Trophoblast cell (in vitro differentiated cells and primary cell): ENCODE measurements at regions not wholly inside any gene's neighbourhood (a gene's known extent, or its start where the extent isn't known, plus 50 kb on each side); places are given as distances from the start of the nearest gene placed in this dataset.

Experiments used
- DNase-seq, 2 donors: peaks; one replicate each; pipeline ENCODE4 v3.0.0-alpha.2; 2016
- H2AFZ ChIP-seq: 2 replicates; pipeline ENCODE4 v1.6.1; 2013; ENCODE audit warnings: low read length, moderate library complexity, mild to moderate bottlenecking; ENCODE audit not compliant: insufficient read depth, poor library complexity
- H2AK5ac ChIP-seq: 2 replicates; pipeline ENCODE4 v1.6.1; 2013; ENCODE audit warnings: mild to moderate bottlenecking, low read length
- H2BK120ac ChIP-seq: 2 replicates; pipeline ENCODE4 v1.6.1; 2013; ENCODE audit warnings: low read length, mild to moderate bottlenecking, moderate library complexity; ENCODE audit not compliant: insufficient read depth, poor library complexity
- H2BK12ac ChIP-seq: 2 replicates; pipeline ENCODE4 v1.6.1; 2013; ENCODE audit warnings: mild to moderate bottlenecking, low read length, moderate library complexity
- H2BK5ac ChIP-seq: 2 replicates; pipeline ENCODE4 v1.6.1; 2013; ENCODE audit warnings: low read length, low read depth, moderate library complexity, mild to moderate bottlenecking; ENCODE audit not compliant: poor library complexity
- H3K14ac ChIP-seq: 2 replicates; pipeline ENCODE4 v1.6.1; 2013; ENCODE audit warnings: mild to moderate bottlenecking, low read length
- H3K18ac ChIP-seq: 2 replicates; pipeline ENCODE4 v1.6.1; 2013; ENCODE audit warnings: mild to moderate bottlenecking, low read length
- H3K23ac ChIP-seq: 2 replicates; pipeline ENCODE4 v1.6.1; 2013; ENCODE audit warnings: low read length
- H3K27ac ChIP-seq: 2 replicates; pipeline ENCODE4 v1.5.1; 2013; ENCODE audit warnings: low read depth, mild to moderate bottlenecking, inconsistent platforms, low read length, moderate library complexity
- H3K27me3 ChIP-seq: 2 replicates; pipeline ENCODE4 v1.6.1; 2013; ENCODE audit warnings: inconsistent platforms, mild to moderate bottlenecking, low read length, moderate library complexity; ENCODE audit not compliant: insufficient read depth
- H3K36me3 ChIP-seq, 2 experiments: 1 replicate in 1 of 2; 2 replicates in 1 of 2; pipeline ENCODE4 v1.6.1; 2013; ENCODE audit warnings: low read length in 2 of 2, mild to moderate bottlenecking in 2 of 2, moderate library complexity in 1 of 2; ENCODE audit not compliant: insufficient read depth in 2 of 2, control insufficient read depth in 1 of 2
- H3K4ac ChIP-seq: 2 replicates; pipeline ENCODE4 v1.6.1; 2013; ENCODE audit warnings: low read depth, mild to moderate bottlenecking, low read length, moderate library complexity
- H3K4me1 ChIP-seq, 2 experiments: 1 replicate in 1 of 2; 2 replicates in 1 of 2; pipeline ENCODE4 v1.6.1; 2013; ENCODE audit warnings: low read length in 2 of 2, mild to moderate bottlenecking in 2 of 2, moderate library complexity in 1 of 2; ENCODE audit not compliant: insufficient read depth in 2 of 2, control insufficient read depth in 1 of 2
- H3K4me2 ChIP-seq: 2 replicates; pipeline ENCODE4 v1.6.1; 2013; ENCODE audit warnings: inconsistent platforms, mild to moderate bottlenecking, low read length, moderate library complexity
- H3K4me3 ChIP-seq: 2 replicates; pipeline ENCODE4 v1.5.1; 2013; ENCODE audit warnings: mild to moderate bottlenecking, low read depth, low read length, inconsistent platforms
- H3K79me1 ChIP-seq: one replicate; pipeline ENCODE4 v1.6.1; 2013; ENCODE audit warnings: low read length
- H3K79me2 ChIP-seq: 2 replicates; pipeline ENCODE4 v1.6.1; 2013; ENCODE audit warnings: low read length, mild to moderate bottlenecking; ENCODE audit not compliant: control insufficient read depth, insufficient read depth, poor library complexity
- H3K9ac ChIP-seq: 2 replicates; pipeline ENCODE4 v1.6.1; 2013; ENCODE audit warnings: mild to moderate bottlenecking, low read length
- H3K9me3 ChIP-seq: 2 replicates; pipeline ENCODE4 v1.6.1; 2013; ENCODE audit warnings: low read depth, mild to moderate bottlenecking, control low read depth, inconsistent platforms, low read length; ENCODE audit not compliant: insufficient read depth
- H4K12ac ChIP-seq: 2 replicates; pipeline ENCODE4 v1.6.1; 2013; ENCODE audit warnings: low read depth, mild to moderate bottlenecking, low read length, moderate library complexity
- H4K8ac ChIP-seq: 2 replicates; pipeline ENCODE4 v1.6.1; 2013; ENCODE audit warnings: low read depth, mild to moderate bottlenecking, low read length, moderate library complexity
- H4K91ac ChIP-seq: one replicate; pipeline ENCODE4 v1.6.1; 2013; ENCODE audit warnings: low read depth, mild to moderate bottlenecking, low read length, moderate library complexity
- WGBS: extraction: QIAGEN DNeasy Blood & Tissue Kit; methylation state at CpG from one replicate; pipeline ENCODE4 v1.1.7; 2013; ENCODE audit warnings: missing lambda C conversion rate; ENCODE audit not compliant: insufficient read length, insufficient coverage; ENCODE audit errors: extremely low coverage; 5-methylcytosine and 5-hydroxymethylcytosine counted together

DNA sequence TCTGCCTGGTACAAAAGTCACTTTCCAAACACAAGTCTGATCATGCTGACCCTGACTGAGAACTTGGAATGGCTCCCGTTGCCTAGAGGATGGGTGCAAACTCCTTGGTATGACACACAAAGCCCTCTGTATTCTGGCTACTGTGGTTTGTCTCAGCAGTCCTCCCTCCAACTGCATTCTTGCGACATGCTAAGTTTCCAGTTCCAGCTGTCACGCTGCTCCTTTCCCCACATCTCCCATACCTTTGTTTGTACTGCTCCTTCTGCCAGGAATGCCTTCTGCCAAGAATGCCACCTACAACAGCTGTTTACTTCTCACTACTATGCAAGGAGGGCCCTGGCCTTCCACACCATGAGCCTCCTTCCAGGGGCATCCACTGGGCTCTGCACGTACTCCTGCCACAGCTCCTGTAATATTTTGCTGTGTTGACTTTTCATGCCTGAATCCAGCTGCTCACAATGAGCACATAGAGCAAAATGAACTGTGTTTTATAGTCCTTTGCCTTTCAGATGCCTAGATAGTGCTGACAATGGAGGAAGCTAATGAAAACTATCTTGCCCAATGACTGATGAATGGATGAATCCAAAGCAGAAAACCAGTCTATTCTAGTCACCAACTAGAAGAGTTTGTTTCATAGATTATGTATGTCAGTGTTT lies 543.7 kb downstream of the EFNB2 start:
- no peaks in the 10 kb centered on the region for H3K9me3 ChIP-seq
- H2BK5ac ChIP-seq = no peak overlapping the region
- H3K4ac ChIP-seq = no peak overlapping the region
- no peaks in the 10 kb centered on the region for H3K79me2 ChIP-seq
- no peak overlapping the region for H2BK120ac ChIP-seq
- H4K91ac ChIP-seq = no peak overlapping the region
- no peaks in the 10 kb centered on the region for H3K27me3 ChIP-seq
- no peak overlapping the region for H3K4me2 ChIP-seq
- H2AK5ac ChIP-seq = no peak overlapping the region
- H3K23ac ChIP-seq = no peak overlapping the region
- no peak overlapping the region for H4K8ac ChIP-seq
- H3K36me3 ChIP-seq = no peaks in the 10 kb centered on the region
- no peak overlapping the region for H3K27ac ChIP-seq
- no peaks in the 10 kb centered on the region for H3K4me1 ChIP-seq
- no peak overlapping the region for H2AFZ ChIP-seq
- no CpG with 5 or more reads among the region's 4 CpGs for WGBS
- H3K14ac ChIP-seq = no peak overlapping the region
- no peaks in the 10 kb centered on the region for H3K79me1 ChIP-seq
- H4K12ac ChIP-seq = no peak overlapping the region
- H2BK12ac ChIP-seq = no peak overlapping the region
- no peak overlapping the region for H3K4me3 ChIP-seq
- peak; percentile 74 to 87 for DNase-seq
- H3K18ac ChIP-seq = no peak overlapping the region
- no peak overlapping the region for H3K9ac ChIP-seq

DNA sequence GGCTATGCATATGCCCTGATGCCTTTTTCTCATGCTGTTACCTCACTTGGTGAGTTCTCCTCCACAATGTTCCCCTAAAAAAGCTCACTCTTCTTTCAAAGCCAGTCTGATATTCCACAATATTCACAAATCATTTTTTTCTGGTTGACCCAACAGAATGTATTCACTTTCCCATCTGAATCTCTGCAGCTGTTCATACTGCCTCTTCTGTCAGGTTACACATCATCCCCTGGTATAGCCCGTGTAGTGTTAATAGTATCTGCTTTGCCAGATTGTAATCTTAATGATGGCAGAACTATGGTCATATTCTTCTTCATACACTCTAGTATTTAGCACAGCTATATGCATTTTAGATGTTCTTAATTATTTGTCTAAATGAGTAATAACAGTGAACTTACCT lies 544.3 kb downstream of the EFNB2 start:
- Histone ChIP-seq H3K9me3 (no peaks in the 10 kb centered on the region), H3K36me3 (no peaks in the 10 kb centered on the region), H3K4me3 (no peak overlapping the region), H3K4me2 (no peak overlapping the region), H3K27ac (no peak overlapping the region), H2BK12ac (no peak overlapping the region), H3K4ac (no peak overlapping the region), H3K27me3 (no peaks in the 10 kb centered on the region), H4K12ac (no peak overlapping the region), H2BK5ac (no peak overlapping the region), H3K18ac (no peak overlapping the region), H4K8ac (no peak overlapping the region), H3K79me1 (no peaks in the 10 kb centered on the region), H3K4me1 (no peaks in the 10 kb centered on the region), H4K91ac (no peak overlapping the region), H2BK120ac (no peak overlapping the region), H3K14ac (no peak overlapping the region), H3K23ac (no peak overlapping the region), H2AK5ac (no peak overlapping the region), H3K9ac (no peak overlapping the region), H2AFZ (no peak overlapping the region), H3K79me2 (no peaks in the 10 kb centered on the region)
- WGBS = no CpG with 5 or more reads among the region's 1 CpG
- DNase-seq = no peak

DNA sequence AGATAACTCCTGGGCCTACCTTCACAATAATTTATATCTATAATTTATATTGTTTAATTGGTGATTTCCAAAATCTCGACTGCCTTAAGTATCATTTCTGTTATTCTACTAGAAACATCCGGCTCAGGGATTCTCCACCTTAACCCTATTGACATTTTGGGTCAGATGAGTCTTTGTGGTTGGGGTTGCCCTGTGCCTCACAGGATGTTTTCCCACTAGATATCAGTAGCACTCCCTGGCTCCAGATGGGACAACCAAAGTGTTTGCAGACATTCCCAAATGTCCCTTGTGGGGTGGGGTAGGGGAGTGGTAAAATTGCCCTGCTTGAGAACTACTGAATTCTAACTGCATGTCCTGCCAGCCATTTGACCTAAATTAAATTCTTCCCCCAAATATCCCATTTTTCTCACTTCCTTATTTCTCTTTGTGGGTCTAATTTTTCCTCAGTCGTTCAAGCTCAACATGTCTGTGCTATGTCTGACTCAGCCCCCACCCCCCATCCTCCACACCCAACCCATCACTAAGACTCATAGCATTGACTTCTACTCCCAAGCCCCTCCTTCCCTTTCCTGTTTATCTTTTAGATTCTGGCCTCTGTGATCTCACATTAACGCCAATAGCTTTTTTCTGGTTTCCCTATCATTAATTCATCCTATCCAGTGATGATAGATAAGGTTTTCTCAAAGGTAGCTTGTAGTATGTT lies 545.1 kb downstream of the EFNB2 start:
- WGBS = no CpG with 5 or more reads among the region's 4 CpGs
- H3K79me2 ChIP-seq = no peaks in the 10 kb centered on the region

DNA sequence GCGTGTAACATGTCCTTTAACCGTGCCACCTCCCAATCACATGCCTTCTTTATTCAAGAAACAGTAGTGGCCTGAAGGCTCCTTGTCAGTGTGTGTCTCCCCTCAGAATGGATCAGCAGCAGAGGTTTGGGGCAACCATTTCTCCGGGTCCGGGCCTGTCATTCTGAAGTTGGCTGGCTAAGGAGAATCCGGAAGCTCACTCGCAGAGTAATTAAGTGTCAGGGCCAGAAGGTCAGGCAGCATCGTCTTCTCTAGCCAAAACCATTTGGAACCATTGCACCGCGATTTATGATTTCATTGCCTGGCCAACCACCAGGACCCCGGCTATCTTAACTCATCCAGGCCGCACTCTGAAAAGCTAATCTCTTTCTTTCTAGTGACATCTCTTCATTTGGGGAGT lies 550.8 kb downstream of the EFNB2 start:
- H3K23ac ChIP-seq = no peak overlapping the region
- no peaks in the 10 kb centered on the region for H3K36me3 ChIP-seq
- DNase-seq = no peak

More for the DNA sequence above, 545.1 kb downstream of the EFNB2 start:
- DNase-seq = no peak
- Histone ChIP-seq H4K91ac (no peak overlapping the region), H2BK5ac (no peak overlapping the region), H3K36me3 (no peaks in the 10 kb centered on the region), H3K14ac (no peak overlapping the region), H2BK12ac (no peak overlapping the region), H4K12ac (no peak overlapping the region), H3K23ac (no peak overlapping the region), H3K4me2 (no peak overlapping the region), H3K4me1 (no peaks in the 10 kb centered on the region), H2AK5ac (no peak overlapping the region), H3K4ac (no peak overlapping the region), H4K8ac (no peak overlapping the region), H3K27ac (no peak overlapping the region), H2AFZ (no peak overlapping the region), H3K27me3 (no peaks in the 10 kb centered on the region), H3K9me3 (no peaks in the 10 kb centered on the region), H3K9ac (no peak overlapping the region), H2BK120ac (no peak overlapping the region), H3K4me3 (no peak overlapping the region), H3K18ac (no peak overlapping the region), H3K79me1 (no peaks in the 10 kb centered on the region)

More for the DNA sequence above, 550.8 kb downstream of the EFNB2 start:
- no peak overlapping the region for H3K27ac ChIP-seq
- H3K4me1 ChIP-seq = no peaks in the 10 kb centered on the region
- H4K91ac ChIP-seq = no peak overlapping the region
- H3K4ac ChIP-seq = no peak overlapping the region
- no peak overlapping the region for H4K8ac ChIP-seq
- no peak overlapping the region for H3K4me2 ChIP-seq
- H2AFZ ChIP-seq = no peak overlapping the region
- H3K4me3 ChIP-seq = no peak overlapping the region
- no peak overlapping the region for H2BK12ac ChIP-seq
- H2BK5ac ChIP-seq = no peak overlapping the region
- H3K79me2 ChIP-seq = no peaks in the 10 kb centered on the region
- H3K9me3 ChIP-seq = no peaks in the 10 kb centered on the region
- H3K79me1 ChIP-seq = no peaks in the 10 kb centered on the region
- no peak overlapping the region for H3K14ac ChIP-seq
- H4K12ac ChIP-seq = no peak overlapping the region
- H3K18ac ChIP-seq = no peak overlapping the region
- no peak overlapping the region for H2BK120ac ChIP-seq
- no peak overlapping the region for H2AK5ac ChIP-seq
- no CpG with 5 or more reads among the region's 11 CpGs for WGBS
- H3K9ac ChIP-seq = no peak overlapping the region
- H3K27me3 ChIP-seq = no peaks in the 10 kb centered on the region
